ENCODE measurements at regions not wholly inside any gene's neighbourhood (a gene's known extent, or its start where the extent isn't known, plus 50 kb on each side); places are given as distances from the start of the nearest gene placed in this dataset.

GRCh38 chr21:27673581-27673980 is 706.7 kb upstream of the ADAMTS5 start:
- no peak for DNase-seq (ENCODE audit: low spot score)
- Mint-ChIP-seq H3K27me3 (ENCODE audit: low read depth) (no peaks in the 10 kb centered on the region), H3K4me1 (ENCODE audit: low read depth) (no peaks in the 10 kb centered on the region), H3K27ac (no peak overlapping the region), H3K36me3 (ENCODE audit: low read depth) (no peaks in the 10 kb centered on the region), H3K9me3 (no peaks in the 10 kb centered on the region), H3K4me3 (ENCODE audit: low read depth) (no peak overlapping the region)
- intact Hi-C loops (cut with micrococcal nuclease), result no loop called here

GRCh38 chr21:27671207-27671606 is 704.3 kb upstream of the ADAMTS5 start:
- Mint-ChIP-seq H3K27ac (no peak overlapping the region), H3K27me3 (ENCODE audit: low read depth) (no peaks in the 10 kb centered on the region), H3K4me3 (ENCODE audit: low read depth) (no peak overlapping the region), H3K4me1 (ENCODE audit: low read depth) (no peaks in the 10 kb centered on the region), H3K9me3 (no peaks in the 10 kb centered on the region), H3K36me3 (ENCODE audit: low read depth) (no peaks in the 10 kb centered on the region)
- DNase-seq (ENCODE audit: low spot score), result no peak
- intact Hi-C loops (cut with micrococcal nuclease), result no loop called here

- no peak for DNase-seq (ENCODE audit: low spot score)
- Mint-ChIP-seq H3K9me3 (peaks cover 8% of the 10 kb centered on the region), H3K36me3 (ENCODE audit: low read depth) (no peaks in the 10 kb centered on the region), H3K27ac (no peak overlapping the region), H3K27me3 (ENCODE audit: low read depth) (no peaks in the 10 kb centered on the region), H3K4me1 (ENCODE audit: low read depth) (no peaks in the 10 kb centered on the region), H3K4me3 (ENCODE audit: low read depth) (no peak overlapping the region)
- intact Hi-C loops (cut with micrococcal nuclease), result no loop called here
Observed at GRCh38 chr21:27653481-27653880, 686.6 kb upstream of the ADAMTS5 start.

- DNase-seq (ENCODE audit: low spot score), result no peak
- Mint-ChIP-seq H3K27me3 (ENCODE audit: low read depth) (no peaks in the 10 kb centered on the region), H3K27ac (no peak overlapping the region), H3K36me3 (ENCODE audit: low read depth) (no peaks in the 10 kb centered on the region), H3K9me3 (peaks cover 8% of the 10 kb centered on the region), H3K4me3 (ENCODE audit: low read depth) (no peak overlapping the region), H3K4me1 (ENCODE audit: low read depth) (no peaks in the 10 kb centered on the region)
- intact Hi-C loops (cut with micrococcal nuclease), result no loop called here
Observed at GRCh38 chr21:27649762-27650161, 682.9 kb upstream of the ADAMTS5 start.

- intact Hi-C loops (cut with micrococcal nuclease), result no loop called here
- H3K9me3 Mint-ChIP-seq, result peaks cover 4% of the 10 kb centered on the region
- H3K27me3 Mint-ChIP-seq (ENCODE audit: low read depth), result no peaks in the 10 kb centered on the region
- H3K4me3 Mint-ChIP-seq (ENCODE audit: low read depth), result no peak overlapping the region
- H3K27ac Mint-ChIP-seq, result no peak overlapping the region
- DNase-seq (ENCODE audit: low spot score), result no peak
- H3K36me3 Mint-ChIP-seq (ENCODE audit: low read depth), result no peaks in the 10 kb centered on the region
- no peaks in the 10 kb centered on the region for H3K4me1 Mint-ChIP-seq (ENCODE audit: low read depth)
Observed at GRCh38 chr21:27649323-27649722, 682.4 kb upstream of the ADAMTS5 start.

GRCh38 chr21:27648560-27648959 is 681.7 kb upstream of the ADAMTS5 start:
- no peaks in the 10 kb centered on the region for H3K36me3 Mint-ChIP-seq (ENCODE audit: low read depth)
- H3K4me3 Mint-ChIP-seq (ENCODE audit: low read depth), result no peak overlapping the region
- H3K9me3 Mint-ChIP-seq, result peaks cover 4% of the 10 kb centered on the region
- no peaks in the 10 kb centered on the region for H3K27me3 Mint-ChIP-seq (ENCODE audit: low read depth)
- no peak overlapping the region for H3K27ac Mint-ChIP-seq
- intact Hi-C loops (cut with micrococcal nuclease), result no loop called here
- no peak for DNase-seq (ENCODE audit: low spot score)
- H3K4me1 Mint-ChIP-seq (ENCODE audit: low read depth), result no peaks in the 10 kb centered on the region

- intact Hi-C loops (cut with micrococcal nuclease), result no loop called here
- H3K4me3 Mint-ChIP-seq (ENCODE audit: low read depth), result no peak overlapping the region
- no peak for DNase-seq (ENCODE audit: low spot score)
- H3K27me3 Mint-ChIP-seq (ENCODE audit: low read depth), result no peaks in the 10 kb centered on the region
- no peak overlapping the region for H3K27ac Mint-ChIP-seq
- no peaks in the 10 kb centered on the region for H3K4me1 Mint-ChIP-seq (ENCODE audit: low read depth)
- peaks cover 4% of the 10 kb centered on the region for H3K9me3 Mint-ChIP-seq
- H3K36me3 Mint-ChIP-seq (ENCODE audit: low read depth), result no peaks in the 10 kb centered on the region
Observed at GRCh38 chr21:27647921-27648320, 681.0 kb upstream of the ADAMTS5 start.

GRCh38 chr21:27647401-27647800 is 680.5 kb upstream of the ADAMTS5 start:
- Mint-ChIP-seq H3K4me3 (ENCODE audit: low read depth) (no peak overlapping the region), H3K27ac (no peak overlapping the region), H3K9me3 (peaks cover 4% of the 10 kb centered on the region), H3K27me3 (ENCODE audit: low read depth) (no peaks in the 10 kb centered on the region), H3K4me1 (ENCODE audit: low read depth) (no peaks in the 10 kb centered on the region), H3K36me3 (ENCODE audit: low read depth) (no peaks in the 10 kb centered on the region)
- no peak for DNase-seq (ENCODE audit: low spot score)
- intact Hi-C loops (cut with micrococcal nuclease), result no loop called here

GRCh38 chr21:27646691-27647090 is 679.8 kb upstream of the ADAMTS5 start:
- H3K27ac Mint-ChIP-seq, result no peak overlapping the region
- no peaks in the 10 kb centered on the region for H3K4me1 Mint-ChIP-seq (ENCODE audit: low read depth)
- intact Hi-C loops (cut with micrococcal nuclease), result no loop called here
- DNase-seq (ENCODE audit: low spot score), result no peak
- H3K27me3 Mint-ChIP-seq (ENCODE audit: low read depth), result no peaks in the 10 kb centered on the region
- peaks cover 4% of the 10 kb centered on the region for H3K9me3 Mint-ChIP-seq
- no peak overlapping the region for H3K4me3 Mint-ChIP-seq (ENCODE audit: low read depth)
- H3K36me3 Mint-ChIP-seq (ENCODE audit: low read depth), result no peaks in the 10 kb centered on the region

- intact Hi-C loops (cut with micrococcal nuclease), result no loop called here
- Mint-ChIP-seq H3K9me3 (peaks cover 9% of the 10 kb centered on the region), H3K27me3 (ENCODE audit: low read depth) (no peaks in the 10 kb centered on the region), H3K27ac (no peak overlapping the region), H3K36me3 (ENCODE audit: low read depth) (no peaks in the 10 kb centered on the region), H3K4me3 (ENCODE audit: low read depth) (no peak overlapping the region), H3K4me1 (ENCODE audit: low read depth) (no peaks in the 10 kb centered on the region)
- no peak for DNase-seq (ENCODE audit: low spot score)
Observed at GRCh38 chr21:27646056-27646455, 679.2 kb upstream of the ADAMTS5 start.

GRCh38 chr21:27645285-27645684 is 678.4 kb upstream of the ADAMTS5 start:
- H3K27me3 Mint-ChIP-seq (ENCODE audit: low read depth), result no peaks in the 10 kb centered on the region
- H3K9me3 Mint-ChIP-seq, result peaks cover 7% of the 10 kb centered on the region
- H3K36me3 Mint-ChIP-seq (ENCODE audit: low read depth), result no peaks in the 10 kb centered on the region
- DNase-seq (ENCODE audit: low spot score), result no peak
- no peaks in the 10 kb centered on the region for H3K4me1 Mint-ChIP-seq (ENCODE audit: low read depth)
- intact Hi-C loops (cut with micrococcal nuclease), result no loop called here
- H3K4me3 Mint-ChIP-seq (ENCODE audit: low read depth), result no peak overlapping the region
- no peak overlapping the region for H3K27ac Mint-ChIP-seq

- H3K4me3 Mint-ChIP-seq (ENCODE audit: low read depth), result no peak overlapping the region
- H3K27ac Mint-ChIP-seq, result no peak overlapping the region
- no peaks in the 10 kb centered on the region for H3K36me3 Mint-ChIP-seq (ENCODE audit: low read depth)
- H3K27me3 Mint-ChIP-seq (ENCODE audit: low read depth), result no peaks in the 10 kb centered on the region
- intact Hi-C loops (cut with micrococcal nuclease), result no loop called here
- no peaks in the 10 kb centered on the region for H3K4me1 Mint-ChIP-seq (ENCODE audit: low read depth)
- peaks cover 7% of the 10 kb centered on the region for H3K9me3 Mint-ChIP-seq
- no peak for DNase-seq (ENCODE audit: low spot score)
Observed at GRCh38 chr21:27643326-27643725, 676.4 kb upstream of the ADAMTS5 start.

GRCh38 chr21:27639286-27639685 is 672.4 kb upstream of the ADAMTS5 start:
- H3K4me1 Mint-ChIP-seq (ENCODE audit: low read depth), result no peaks in the 10 kb centered on the region
- peaks cover 25% of the 10 kb centered on the region for H3K9me3 Mint-ChIP-seq
- H3K4me3 Mint-ChIP-seq (ENCODE audit: low read depth), result no peak overlapping the region
- intact Hi-C loops (cut with micrococcal nuclease), result no loop called here
- H3K27me3 Mint-ChIP-seq (ENCODE audit: low read depth), result no peaks in the 10 kb centered on the region
- H3K27ac Mint-ChIP-seq, result no peak overlapping the region
- DNase-seq (ENCODE audit: low spot score), result no peak
- H3K36me3 Mint-ChIP-seq (ENCODE audit: low read depth), result no peaks in the 10 kb centered on the region

- H3K27ac Mint-ChIP-seq, result no peak overlapping the region
- H3K36me3 Mint-ChIP-seq (ENCODE audit: low read depth), result no peaks in the 10 kb centered on the region
- no peak overlapping the region for H3K4me3 Mint-ChIP-seq (ENCODE audit: low read depth)
- no peaks in the 10 kb centered on the region for H3K27me3 Mint-ChIP-seq (ENCODE audit: low read depth)
- H3K4me1 Mint-ChIP-seq (ENCODE audit: low read depth), result no peaks in the 10 kb centered on the region
- peaks cover 36% of the 10 kb centered on the region for H3K9me3 Mint-ChIP-seq
- DNase-seq (ENCODE audit: low spot score), result no peak
- intact Hi-C loops (cut with micrococcal nuclease), result no loop called here
Observed at GRCh38 chr21:27636656-27637055, 669.8 kb upstream of the ADAMTS5 start.
